ENCODE measurements at regions not wholly inside any gene's neighbourhood (a gene's known extent, or its start where the extent isn't known, plus 50 kb on each side); places are given as distances from the start of the nearest gene placed in this dataset.

- TF ChIP-seq, protein P1, sequence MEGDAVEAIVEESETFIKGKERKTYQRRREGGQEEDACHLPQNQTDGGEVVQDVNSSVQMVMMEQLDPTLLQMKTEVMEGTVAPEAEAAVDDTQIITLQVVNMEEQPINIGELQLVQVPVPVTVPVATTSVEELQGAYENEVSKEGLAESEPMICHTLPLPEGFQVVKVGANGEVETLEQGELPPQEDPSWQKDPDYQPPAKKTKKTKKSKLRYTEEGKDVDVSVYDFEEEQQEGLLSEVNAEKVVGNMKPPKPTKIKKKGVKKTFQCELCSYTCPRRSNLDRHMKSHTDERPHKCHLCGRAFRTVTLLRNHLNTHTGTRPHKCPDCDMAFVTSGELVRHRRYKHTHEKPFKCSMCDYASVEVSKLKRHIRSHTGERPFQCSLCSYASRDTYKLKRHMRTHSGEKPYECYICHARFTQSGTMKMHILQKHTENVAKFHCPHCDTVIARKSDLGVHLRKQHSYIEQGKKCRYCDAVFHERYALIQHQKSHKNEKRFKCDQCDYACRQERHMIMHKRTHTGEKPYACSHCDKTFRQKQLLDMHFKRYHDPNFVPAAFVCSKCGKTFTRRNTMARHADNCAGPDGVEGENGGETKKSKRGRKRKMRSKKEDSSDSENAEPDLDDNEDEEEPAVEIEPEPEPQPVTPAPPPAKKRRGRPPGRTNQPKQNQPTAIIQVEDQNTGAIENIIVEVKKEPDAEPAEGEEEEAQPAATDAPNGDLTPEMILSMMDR (conservative IDR thresholded peaks at IDR 0.05; ENCODE audit: low read length) = no peak
- DNase-seq (ENCODE audit: low read depth) = no peak
- no peak overlapping the region for H3K4me3 ChIP-seq (ENCODE audit: low read length)
Observed at GRCh38 chr2:100658017-100658416, 95.2 kb downstream of the PDCL3 start.

- TF ChIP-seq, protein P1 (conservative IDR thresholded peaks at IDR 0.05; ENCODE audit: low read length) = no peak
- H3K4me3 ChIP-seq (ENCODE audit: low read length) = no peak overlapping the region
- DNase-seq (ENCODE audit: low read depth) = no peak
Observed at GRCh38 chr2:100660851-100661584, 98.2 kb downstream of the PDCL3 start.

DNA sequence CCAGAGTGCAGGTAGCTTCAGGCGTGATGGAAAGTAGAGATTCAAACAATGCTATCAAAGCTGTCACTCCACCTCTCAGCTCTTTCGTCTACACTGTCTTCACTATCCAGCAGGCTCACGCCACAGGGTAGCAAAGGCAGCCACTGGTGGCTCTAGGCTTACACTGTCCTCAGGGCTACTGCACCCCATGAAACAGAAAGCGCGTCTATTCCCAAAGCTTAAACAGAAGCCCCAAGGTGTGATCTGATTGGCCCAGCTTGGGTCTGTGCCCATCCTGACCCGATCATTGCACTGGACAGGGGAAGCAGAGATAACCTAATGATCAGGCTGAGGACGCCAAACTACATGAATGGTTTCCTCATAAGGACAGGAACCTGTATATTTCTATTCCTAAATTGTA, 100.1 kb downstream of the PDCL3 start:
- TF ChIP-seq, protein P1 (conservative IDR thresholded peaks at IDR 0.05; ENCODE audit: low read length) = no peak
- no peak for DNase-seq (ENCODE audit: low read depth)
- H3K4me3 ChIP-seq (ENCODE audit: low read length) = no peak overlapping the region

- TF ChIP-seq, protein P1 (conservative IDR thresholded peaks at IDR 0.05; ENCODE audit: low read length) = no peak
- H3K4me3 ChIP-seq (ENCODE audit: low read length) = no peak overlapping the region
- no peak for DNase-seq (ENCODE audit: low read depth)
Observed at GRCh38 chr2:100664021-100664755, 101.4 kb downstream of the PDCL3 start.

GRCh38 chr2:100664756-100665101, 101.9 kb downstream of the PDCL3 start:
- TF ChIP-seq, protein P1 (conservative IDR thresholded peaks at IDR 0.05; ENCODE audit: low read length) = no peak
- DNase-seq (ENCODE audit: low read depth) = no peak
- no peak overlapping the region for H3K4me3 ChIP-seq (ENCODE audit: low read length)

- no peak for DNase-seq (ENCODE audit: low read depth)
- H3K4me3 ChIP-seq (ENCODE audit: low read length) = no peak overlapping the region
- TF ChIP-seq, protein P1 (conservative IDR thresholded peaks at IDR 0.05; ENCODE audit: low read length) = no peak
Observed at GRCh38 chr2:100666996-100667395, 104.2 kb downstream of the PDCL3 start.

- TF ChIP-seq, protein P1 (conservative IDR thresholded peaks at IDR 0.05; ENCODE audit: low read length) = no peak
- DNase-seq (ENCODE audit: low read depth) = no peak
- H3K4me3 ChIP-seq (ENCODE audit: low read length) = no peak overlapping the region
Observed at GRCh38 chr2:100667801-100668200, 105.0 kb downstream of the PDCL3 start.
